GM12892 (cell line): ENCODE measurements at regions not wholly inside any gene's neighbourhood (a gene's known extent, or its start where the extent isn't known, plus 50 kb on each side); places are given as distances from the start of the nearest gene placed in this dataset.

ENCODE experiments used
- POLR2A ChIP-seq: IDR thresholded peaks from 2 replicates; pipeline ENCODE4 v1.6.1; 2011; ENCODE audit warnings: low read depth, low read length, control low read depth
- POLR2AphosphoS5 ChIP-seq: IDR thresholded peaks from 2 replicates; pipeline ENCODE4 v1.6.1; 2011; ENCODE audit warnings: low read depth, low read length, control low read depth

DNA sequence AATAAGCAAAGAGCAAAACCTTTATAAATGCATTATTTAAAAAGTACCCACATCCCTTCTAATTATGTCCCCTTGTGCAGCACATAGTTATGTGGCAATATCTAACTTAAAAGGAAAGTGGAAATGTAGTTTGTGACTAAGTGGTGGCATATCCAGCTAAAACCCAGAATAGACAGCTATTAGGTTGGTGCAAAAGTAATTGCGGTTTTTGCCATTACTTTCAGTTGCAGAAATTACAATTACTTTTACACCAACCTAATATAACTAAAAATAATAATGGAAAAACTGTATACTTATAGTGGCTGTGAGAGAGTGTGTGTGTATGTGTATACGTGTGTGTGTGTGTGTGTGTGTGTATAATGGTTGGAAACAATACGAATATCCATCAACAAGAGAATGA is 1108.1 kb upstream of the CNTN5 start:
- TF ChIP-seq POLR2AphosphoS5 (no peak), POLR2A (no peak)
